ENCODE measurements at regions not wholly inside any gene's neighbourhood (a gene's known extent, or its start where the extent isn't known, plus 50 kb on each side); places are given as distances from the start of the nearest gene placed in this dataset.

DNA sequence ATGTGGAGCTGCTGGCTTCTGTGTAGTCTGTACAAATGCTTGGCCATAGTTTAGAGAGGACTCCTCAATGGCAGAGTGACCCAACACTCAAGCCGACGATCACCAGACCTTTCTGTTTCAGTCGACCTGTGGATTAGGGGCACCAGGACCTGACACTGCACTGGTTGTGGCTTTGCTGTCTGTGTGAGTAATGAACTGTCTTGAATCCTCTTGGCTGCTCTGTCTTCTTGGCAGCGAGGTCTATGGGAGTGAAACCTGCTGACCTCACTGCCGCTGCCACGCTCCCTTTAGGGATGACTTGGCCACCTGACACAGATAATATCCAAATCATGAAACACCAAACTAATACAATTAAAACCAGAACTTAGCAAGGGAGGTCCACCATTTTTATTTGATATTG, 83.5 kb upstream of the C14orf180 start:
- TF ChIP-seq, protein P1, sequence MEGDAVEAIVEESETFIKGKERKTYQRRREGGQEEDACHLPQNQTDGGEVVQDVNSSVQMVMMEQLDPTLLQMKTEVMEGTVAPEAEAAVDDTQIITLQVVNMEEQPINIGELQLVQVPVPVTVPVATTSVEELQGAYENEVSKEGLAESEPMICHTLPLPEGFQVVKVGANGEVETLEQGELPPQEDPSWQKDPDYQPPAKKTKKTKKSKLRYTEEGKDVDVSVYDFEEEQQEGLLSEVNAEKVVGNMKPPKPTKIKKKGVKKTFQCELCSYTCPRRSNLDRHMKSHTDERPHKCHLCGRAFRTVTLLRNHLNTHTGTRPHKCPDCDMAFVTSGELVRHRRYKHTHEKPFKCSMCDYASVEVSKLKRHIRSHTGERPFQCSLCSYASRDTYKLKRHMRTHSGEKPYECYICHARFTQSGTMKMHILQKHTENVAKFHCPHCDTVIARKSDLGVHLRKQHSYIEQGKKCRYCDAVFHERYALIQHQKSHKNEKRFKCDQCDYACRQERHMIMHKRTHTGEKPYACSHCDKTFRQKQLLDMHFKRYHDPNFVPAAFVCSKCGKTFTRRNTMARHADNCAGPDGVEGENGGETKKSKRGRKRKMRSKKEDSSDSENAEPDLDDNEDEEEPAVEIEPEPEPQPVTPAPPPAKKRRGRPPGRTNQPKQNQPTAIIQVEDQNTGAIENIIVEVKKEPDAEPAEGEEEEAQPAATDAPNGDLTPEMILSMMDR (IDR thresholded peaks at IDR 0.05): no peak
- ATAC-seq (ENCODE audit: low FRiP score) (no peak), DNase-seq (ENCODE audit: low spot score) (no peak)

DNA sequence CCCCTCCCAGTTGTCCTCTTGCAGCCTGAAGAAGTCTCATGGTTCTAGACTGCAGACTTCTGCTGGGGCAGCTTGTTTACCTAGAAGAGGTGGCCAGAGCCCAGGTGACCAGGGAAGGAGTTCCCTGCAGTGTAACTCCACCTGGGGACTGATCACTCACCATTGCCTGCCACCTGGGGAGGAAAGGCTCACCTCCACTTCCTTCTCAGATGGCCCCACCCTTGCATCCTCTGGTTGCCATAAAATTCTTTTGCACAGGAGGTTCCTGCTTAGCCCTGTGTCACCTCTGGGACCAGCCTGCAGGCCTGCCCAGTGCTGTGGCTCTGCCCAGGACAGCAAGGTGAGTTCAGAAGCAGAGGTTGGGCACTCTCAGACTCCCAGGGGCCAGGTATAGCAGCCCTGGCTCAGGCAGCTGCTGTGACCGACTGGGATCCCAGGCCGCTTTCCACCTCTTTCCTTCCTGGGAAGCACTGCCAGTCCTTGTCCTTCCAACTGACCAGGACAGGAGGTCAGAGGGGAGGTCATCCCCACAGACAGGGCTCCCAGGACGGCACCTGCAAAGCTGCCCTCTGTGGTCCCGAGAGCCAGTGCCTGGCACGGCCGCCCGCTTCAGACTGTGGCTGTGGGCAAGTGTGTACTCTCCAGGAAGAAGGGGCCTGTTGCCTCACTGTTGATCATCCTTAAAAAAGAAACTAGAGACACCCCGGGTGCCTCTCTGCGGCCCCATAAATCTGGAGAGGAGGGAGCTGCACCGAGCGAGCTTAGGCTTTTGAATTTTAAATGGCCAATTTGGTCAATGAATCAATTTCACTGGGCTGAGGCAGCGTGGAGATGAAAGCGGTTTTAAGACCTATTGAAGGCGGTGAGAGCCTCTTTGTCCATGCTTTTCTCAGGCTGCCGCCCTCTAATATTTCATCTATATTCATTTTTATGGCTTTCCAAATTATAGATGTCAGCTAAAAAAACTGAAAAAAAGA, 79.5 kb upstream of the C14orf180 start:
- TF ChIP-seq, protein P1 (IDR thresholded peaks at IDR 0.05): no peak
- ATAC-seq (ENCODE audit: low FRiP score): no peak

DNA sequence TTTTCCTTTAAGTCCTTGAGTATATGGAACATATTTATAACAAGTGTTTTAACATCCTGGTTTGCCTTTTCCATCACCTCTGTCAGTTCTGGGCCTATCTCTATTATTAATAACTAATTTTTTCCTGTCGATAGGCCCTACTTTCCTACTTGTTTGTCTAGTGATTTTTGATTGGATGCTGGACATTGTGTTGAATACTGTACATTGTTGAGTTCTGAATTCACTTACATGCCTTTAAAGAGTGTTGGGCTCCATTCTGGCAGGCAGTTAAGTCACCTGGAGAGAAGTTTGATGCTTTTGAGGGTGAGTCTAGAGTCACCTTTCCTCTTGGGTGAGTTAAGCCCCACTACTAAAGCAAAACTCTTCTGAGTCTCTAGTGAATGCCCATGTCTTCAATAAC, 77.5 kb upstream of the C14orf180 start:
- no peak for DNase-seq (ENCODE audit: low spot score)
- TF ChIP-seq, protein P1 (IDR thresholded peaks at IDR 0.05): no peak
- no peak for ATAC-seq (ENCODE audit: low FRiP score)

More for the DNA sequence above, 79.5 kb upstream of the C14orf180 start:
- no peak for DNase-seq (ENCODE audit: low spot score)

DNA sequence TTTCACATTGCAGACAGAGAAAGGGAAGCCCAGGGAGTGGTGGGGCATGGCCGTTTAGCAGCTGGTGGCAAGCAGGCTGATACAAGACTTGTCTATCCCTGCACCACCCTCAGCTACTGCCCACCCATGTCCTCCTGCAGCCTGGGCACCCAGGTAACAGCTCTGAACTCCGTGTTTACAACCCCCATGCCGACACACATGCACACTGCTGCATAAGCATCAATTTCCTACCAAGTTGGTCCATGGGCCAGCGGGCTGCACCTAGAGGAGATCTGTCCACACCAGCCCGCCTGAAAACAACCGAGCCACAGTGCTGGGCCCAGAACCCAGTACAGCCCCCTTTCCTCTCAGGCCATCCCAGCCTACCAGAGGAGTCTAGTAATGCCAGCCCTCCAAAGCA, 75.9 kb upstream of the C14orf180 start:
- ATAC-seq (ENCODE audit: low FRiP score): no peak
- no peak for DNase-seq (ENCODE audit: low spot score)
- TF ChIP-seq, protein P1 (IDR thresholded peaks at IDR 0.05): no peak

DNA sequence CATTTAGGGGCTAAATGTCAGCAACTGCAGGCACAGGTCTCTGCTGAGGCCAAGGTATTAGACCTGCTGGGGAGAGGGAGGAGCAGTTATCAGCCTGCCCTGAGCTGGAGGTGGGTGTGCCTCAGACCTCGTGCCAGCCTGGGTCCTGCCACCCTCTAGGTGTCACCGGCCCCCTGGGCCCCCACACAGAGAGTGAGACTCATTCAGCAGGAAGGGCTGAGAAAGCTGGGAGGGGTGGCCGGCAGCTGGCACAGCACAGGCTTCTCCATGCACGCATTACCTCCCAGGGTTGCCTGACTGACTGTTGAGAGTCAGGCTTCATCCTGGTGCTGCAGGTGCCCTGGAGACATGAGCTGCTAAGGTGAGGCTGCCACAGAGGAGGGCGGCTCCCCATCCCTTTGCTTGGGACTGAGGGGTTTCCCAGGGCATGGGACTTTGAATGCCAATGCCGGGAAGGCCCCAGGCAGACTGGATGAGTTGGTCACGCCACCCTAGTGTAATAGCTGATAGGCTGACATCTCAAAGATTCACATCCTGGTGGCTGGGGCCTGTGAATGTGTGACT, 75.3 kb upstream of the C14orf180 start:
- DNase-seq (ENCODE audit: low spot score): no peak

DNA sequence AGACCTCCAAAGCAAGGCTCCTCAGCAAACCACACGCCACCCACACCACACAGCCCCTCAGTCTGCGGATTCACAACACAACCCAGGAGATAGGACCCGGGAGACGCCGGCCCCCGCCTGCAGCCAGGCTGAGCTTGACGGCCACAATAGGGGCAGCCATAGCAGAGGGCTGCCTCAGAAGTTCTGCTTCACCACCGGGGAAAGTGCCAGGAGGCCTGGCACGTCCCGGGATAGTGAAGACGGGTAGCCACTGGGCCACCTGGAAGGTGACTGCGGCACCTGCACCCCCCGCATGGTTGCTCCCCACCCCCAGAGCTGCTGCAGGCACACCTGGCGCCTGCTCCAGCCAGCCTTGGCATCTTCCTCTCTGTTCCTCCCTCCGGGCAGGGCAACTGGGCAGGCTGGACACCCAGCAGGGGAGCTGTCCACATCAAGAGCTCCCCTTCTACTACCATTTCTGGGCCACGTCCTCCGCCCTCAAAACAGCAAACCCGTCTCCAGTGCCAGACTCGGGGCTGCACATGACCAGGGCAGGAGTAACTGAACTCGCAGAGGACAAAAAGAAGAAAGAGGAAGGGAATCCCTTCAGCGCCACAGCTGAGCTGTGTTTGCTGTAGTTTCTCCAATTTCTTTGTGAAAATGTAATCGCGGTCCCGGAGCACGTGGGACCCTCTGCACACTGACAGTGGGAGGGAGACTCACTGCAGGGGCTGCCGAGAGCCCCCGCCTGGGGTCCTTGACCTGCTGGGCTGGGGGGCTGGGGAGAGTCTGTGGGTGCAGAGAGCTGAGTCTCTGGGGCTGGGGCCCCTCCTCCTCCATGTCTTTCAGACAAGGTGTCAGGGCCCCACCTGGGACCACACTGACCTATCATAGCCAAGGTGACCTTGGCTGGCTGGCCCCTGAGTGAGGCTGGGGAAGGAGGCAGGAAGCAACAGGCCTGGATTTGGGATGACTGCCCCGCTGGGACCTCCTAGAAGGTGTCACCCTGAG, 74.2 kb upstream of the C14orf180 start:
- no peak for DNase-seq (ENCODE audit: low spot score)
- ATAC-seq (ENCODE audit: low FRiP score): no peak
- TF ChIP-seq, protein P1 (IDR thresholded peaks at IDR 0.05): no peak

More for the DNA sequence above, 75.3 kb upstream of the C14orf180 start:
- TF ChIP-seq, protein P1 (IDR thresholded peaks at IDR 0.05): no peak
- ATAC-seq (ENCODE audit: low FRiP score): no peak
